Ovary (tissue), 7 donors: ENCODE measurements at regions not wholly inside any gene's neighbourhood (a gene's known extent, or its start where the extent isn't known, plus 50 kb on each side); places are given as distances from the start of the nearest gene placed in this dataset.

Experiments
- DNase-seq, 5 donors: peaks; one replicate each; pipeline ENCODE4 v3.0.0-alpha.2; 2019 to 2020
- H3K27ac ChIP-seq, 2 donors: fragments of 200-600 bp; one replicate each; pipeline versions ENCODE4 v1.5.1 to v1.8.0; 2019 to 2022
- H3K27me3 ChIP-seq: fragments of 200-600 bp; one replicate; pipeline ENCODE4 v1.8.0; 2022
- H3K36me3 ChIP-seq: fragments of 200-600 bp; sonication (generic); one replicate; pipeline ENCODE4 v1.5.1; 2019
- H3K4me1 ChIP-seq: one replicate; pipeline ENCODE4 v1.8.1; 2013; ENCODE audit warnings: mild to moderate bottlenecking, moderate library complexity; ENCODE audit not compliant: insufficient read depth
- H3K4me3 ChIP-seq: fragments of 200-600 bp; sonication (generic); one replicate; pipeline ENCODE4 v1.5.1; 2017
- H3K9me3 ChIP-seq, 2 donors: fragments of 200-600 bp in 1 of 2; sonication (generic) in 1 of 2; one replicate each; pipeline versions ENCODE4 v1.5.1 to v1.8.1; 2013 to 2019; ENCODE audit warnings: mild to moderate bottlenecking in 1 of 2, moderate library complexity in 1 of 2
- CTCF ChIP-seq, 3 donors: fragments of 450-650 bp in 2 of 3; fragments of 200-600 bp in 1 of 3; IDR thresholded peaks; one replicate each; pipeline versions ENCODE4 v1.5.1 to v1.8.0; 2016 to 2022; ENCODE audit warnings: antibody characterized with exemption in 3 of 3, mild to moderate bottlenecking in 1 of 3
- EP300 ChIP-seq: sonication (generic); formaldehyde crosslinking; IDR thresholded peaks from one replicate; pipeline ENCODE4 v1.6.1; 2017; ENCODE audit warnings: antibody characterized with exemption
- POLR2A ChIP-seq: fragments of 450-650 bp; IDR thresholded peaks from one replicate; pipeline ENCODE4 v1.6.1; 2017; ENCODE audit warnings: antibody characterized with exemption, mild to moderate bottlenecking, moderate library complexity
- WGBS, 3 donors: extraction: QIAGEN DNeasy Blood & Tissue Kit in 1 of 3; methylation state at CpG; one replicate each; pipeline versions ENCODE4 v1.1.5 to v1.1.7; 2013 to 2017; 5-methylcytosine and 5-hydroxymethylcytosine counted together
- intact Hi-C, 4 donors: fragments of 100-400 bp; cut with DNase I; formaldehyde crosslinking; loops; one replicate each; pipeline versions ENCODE4 v1.11.0 to v1.15.1; 2022 to 2023
- donor health status: DM: no; HTN: no; CAD: no; lungs with moderate emphysema.
- donor health status: DM: no; HTN: no; CAD: no.
- donor health status: Bipolar disorder and iron deficiency.
- donor health status: DM: no; HTN: no; CAD: no.
- donor health status: DM: yes; HTN: yes; CAD: no.

DNA sequence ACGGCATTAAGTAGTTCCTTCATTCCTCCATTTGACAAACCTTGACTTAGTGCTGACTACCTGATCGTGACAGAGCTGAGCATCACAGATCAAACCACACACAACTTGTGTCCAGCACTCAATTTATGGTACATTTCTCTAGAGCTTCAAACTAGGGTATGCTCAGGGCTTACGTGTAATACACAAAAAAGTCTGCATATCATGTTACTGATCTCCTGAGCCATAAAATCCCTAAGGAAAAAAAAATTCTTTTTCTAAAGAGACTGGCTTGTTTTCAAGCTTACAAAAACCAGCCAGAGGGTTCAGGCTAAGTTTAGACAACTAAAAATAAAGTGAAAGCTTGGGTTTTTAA, 88.0 kb upstream of the ALKAL2 start:
- Histone ChIP-seq H3K4me3 (no peak overlapping the region), H3K36me3 (no peaks in the 10 kb centered on the region), H3K4me1 (no peaks in the 10 kb centered on the region), H3K27ac (no peak overlapping the region), H3K27me3 (no peaks in the 10 kb centered on the region), H3K9me3 (peaks cover 0 to 8% of the 10 kb centered on the region in 2 donors)
- TF ChIP-seq CTCF (IDR thresholded peaks at IDR 0.05) (no peak), EP300 (no peak), POLR2A (no peak)
- 26 to 37% (median 30%) methylated on average over 3 of the region's 3 CpGs for WGBS, 3 donors
- intact Hi-C loops, result no loop called here
- DNase-seq, result no peak

DNA sequence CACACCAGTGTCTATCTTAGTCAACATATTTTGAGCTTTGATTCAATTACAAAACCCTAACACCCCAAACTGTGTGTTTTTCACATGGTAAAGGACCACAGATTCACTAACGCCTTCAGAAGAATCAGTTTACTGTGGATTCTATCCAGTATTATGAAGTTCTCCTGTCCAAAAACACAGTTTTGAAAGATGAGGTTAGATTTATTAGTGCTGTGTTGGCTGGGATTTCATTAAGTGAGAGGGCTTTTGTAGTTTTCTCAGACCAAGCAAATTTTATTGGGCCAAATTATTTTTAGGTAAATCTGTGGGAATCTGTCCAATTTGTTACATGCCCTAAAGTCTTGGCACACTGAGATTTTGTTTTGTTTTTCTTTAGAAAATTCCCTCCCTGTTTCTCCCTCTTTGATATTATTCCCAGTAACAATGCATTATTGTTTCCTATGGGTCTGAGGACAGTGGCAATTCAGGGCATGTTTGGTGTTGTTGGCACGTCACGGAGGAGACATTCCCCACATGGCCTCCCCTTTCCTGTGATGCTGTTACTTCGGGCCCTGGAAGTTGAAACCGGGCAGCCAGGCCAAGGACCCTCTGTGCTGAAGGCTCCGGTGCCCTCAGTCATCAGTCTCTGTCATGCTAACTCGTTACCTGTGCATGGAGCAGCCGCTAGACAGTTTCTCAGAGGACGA, 87.5 kb upstream of the ALKAL2 start:
- no peak for DNase-seq
- WGBS, 3 donors, result 35 to 47% (median 35%) methylated on average over 9 of the region's 9 CpGs
- Histone ChIP-seq H3K4me1 (no peaks in the 10 kb centered on the region), H3K27me3 (no peaks in the 10 kb centered on the region), H3K36me3 (no peaks in the 10 kb centered on the region), H3K9me3 (peaks cover 0 to 8% of the 10 kb centered on the region in 2 donors), H3K27ac (no peak overlapping the region), H3K4me3 (no peak overlapping the region)
- TF ChIP-seq CTCF (IDR thresholded peaks at IDR 0.05) (no peak), POLR2A (no peak), EP300 (no peak)
- intact Hi-C loops, result no loop called here

- no peak for TF ChIP-seq CTCF (IDR thresholded peaks at IDR 0.05)
- TF ChIP-seq EP300, result no peak
- TF ChIP-seq POLR2A, result no peak
- no peaks in the 10 kb centered on the region for H3K36me3 ChIP-seq
- no peaks in the 10 kb centered on the region for H3K9me3 ChIP-seq
- H3K27ac ChIP-seq, result no peak overlapping the region
- no peak for DNase-seq
- 38 to 53% (median 44%) methylated on average over 5 of the region's 5 CpGs for WGBS, 3 donors
- no peaks in the 10 kb centered on the region for H3K27me3 ChIP-seq
- no peaks in the 10 kb centered on the region for H3K4me1 ChIP-seq
- no peak overlapping the region for H3K4me3 ChIP-seq
- intact Hi-C loops, result no loop called here
These were observed 80.5 kb upstream of the ALKAL2 start for GRCh38 chr2:368386-368785.

DNA sequence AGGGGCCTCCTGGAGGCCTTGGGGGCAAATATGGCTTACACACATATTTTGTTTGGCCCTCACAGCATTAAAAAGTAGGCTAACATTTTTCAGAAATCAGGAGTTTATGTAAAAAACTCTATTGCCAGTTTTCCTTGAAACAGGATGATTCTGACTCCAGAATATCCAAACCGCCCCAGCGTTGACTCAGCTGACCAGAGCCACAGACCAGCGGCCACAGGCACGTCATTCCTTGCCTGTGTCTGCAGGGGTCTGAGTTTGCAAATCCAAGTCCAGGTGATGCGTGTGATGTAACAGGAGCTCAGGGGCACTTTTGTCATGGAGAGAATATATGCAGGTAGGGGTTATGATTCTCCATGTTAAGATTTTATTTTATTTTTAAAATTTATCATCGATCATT, 79.4 kb upstream of the ALKAL2 start:
- no peaks in the 10 kb centered on the region for H3K36me3 ChIP-seq
- DNase-seq, result no peak
- H3K27me3 ChIP-seq, result no peaks in the 10 kb centered on the region
- H3K4me3 ChIP-seq, result no peak overlapping the region
- WGBS, 3 donors, result 81 to 88% (median 85%) methylated on average over 6 of the region's 6 CpGs
- H3K9me3 ChIP-seq, result no peaks in the 10 kb centered on the region
- H3K27ac ChIP-seq, result no peak overlapping the region
- H3K4me1 ChIP-seq, result no peaks in the 10 kb centered on the region
- no peak for TF ChIP-seq EP300
- intact Hi-C loops, result no loop called here

- H3K9me3 ChIP-seq, result no peaks in the 10 kb centered on the region
- TF ChIP-seq POLR2A, result no peak
- no peak for TF ChIP-seq CTCF (IDR thresholded peaks at IDR 0.05)
- no peak for TF ChIP-seq EP300
- DNase-seq, result no peak
These were observed 78.8 kb upstream of the ALKAL2 start for GRCh38 chr2:366706-367105.

More at GRCh38 chr2:366706-367105, 78.8 kb upstream of the ALKAL2 start:
- no peaks in the 10 kb centered on the region for H3K36me3 ChIP-seq
- H3K27ac ChIP-seq, result no peak overlapping the region
- no peaks in the 10 kb centered on the region for H3K4me1 ChIP-seq
- H3K4me3 ChIP-seq, result no peak overlapping the region
- no peaks in the 10 kb centered on the region for H3K27me3 ChIP-seq
- intact Hi-C loops, result no loop called here
- 73 to 79% (median 76%) methylated on average over 11 of the region's 11 CpGs for WGBS, 3 donors
